ENCODE measurements at regions not wholly inside any gene's neighbourhood (a gene's known extent, or its start where the extent isn't known, plus 50 kb on each side); places are given as distances from the start of the nearest gene placed in this dataset.
"Not testable (repeated sequence)": the region's sequence is repeated elsewhere in the genome, so short reads cannot be mapped to it uniquely, and the experiment has no call there.

DNA sequence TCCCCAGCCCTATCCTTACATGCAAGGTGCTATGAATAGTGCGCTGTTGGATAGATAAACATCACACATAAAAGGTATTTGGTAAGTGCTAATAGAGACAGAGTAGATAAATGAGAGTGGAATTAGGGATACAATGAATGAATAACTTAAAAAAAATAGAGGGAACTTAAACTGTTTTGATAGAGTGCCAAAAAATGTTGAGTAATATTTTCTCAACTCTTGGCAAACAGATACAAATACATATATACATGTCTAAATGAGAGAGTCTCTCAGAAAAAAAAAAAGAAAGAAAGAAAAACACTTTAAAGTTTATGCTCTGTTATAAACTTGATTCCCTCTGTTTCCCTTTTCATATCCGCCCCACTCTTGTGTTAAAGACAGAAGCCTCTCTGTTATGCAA lies 667.4 kb downstream of the ROBO2 start:
- no peak for DNase-seq (ENCODE audit: low spot score)

DNA sequence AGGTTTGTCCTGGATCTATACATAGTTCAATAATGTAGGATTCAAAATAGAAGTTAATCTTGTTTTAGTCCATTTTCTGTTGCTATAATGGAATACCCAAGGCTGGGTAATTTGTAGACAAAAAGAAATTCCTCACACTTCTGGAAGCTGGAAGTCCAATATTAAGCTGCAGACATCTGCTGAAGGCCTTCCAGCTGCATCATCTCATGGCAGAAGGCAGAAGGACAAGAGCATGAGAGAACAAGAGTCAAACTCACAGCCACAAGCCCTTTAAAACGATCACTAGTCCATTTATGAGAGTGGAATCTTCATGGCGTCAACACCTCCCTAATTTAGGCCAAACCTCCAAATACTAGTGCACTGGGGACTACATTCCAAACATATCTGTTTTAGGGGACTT lies 669.3 kb downstream of the ROBO2 start:
- no peak for DNase-seq (ENCODE audit: low spot score)

DNA sequence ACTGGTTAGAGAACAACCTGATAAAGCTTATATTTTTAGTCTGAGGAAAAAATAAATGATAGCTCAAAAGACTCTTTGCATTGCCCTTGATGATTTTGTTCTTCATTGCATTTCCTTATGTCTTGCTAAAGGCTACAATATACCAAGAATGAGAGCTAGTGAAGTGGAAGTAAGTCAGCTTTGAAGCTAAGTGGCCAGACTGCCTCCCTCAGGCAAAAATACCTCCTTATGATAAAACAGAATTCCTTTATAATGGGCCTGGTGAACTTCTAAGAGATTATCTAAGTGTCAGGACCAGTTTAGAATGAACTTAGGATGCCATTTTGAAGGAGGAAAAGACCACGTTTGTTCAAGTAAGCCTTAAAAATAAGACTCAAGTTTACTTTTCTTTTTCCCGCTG lies 678.4 kb downstream of the ROBO2 start:
- DNase-seq (ENCODE audit: low spot score): no peak

DNA sequence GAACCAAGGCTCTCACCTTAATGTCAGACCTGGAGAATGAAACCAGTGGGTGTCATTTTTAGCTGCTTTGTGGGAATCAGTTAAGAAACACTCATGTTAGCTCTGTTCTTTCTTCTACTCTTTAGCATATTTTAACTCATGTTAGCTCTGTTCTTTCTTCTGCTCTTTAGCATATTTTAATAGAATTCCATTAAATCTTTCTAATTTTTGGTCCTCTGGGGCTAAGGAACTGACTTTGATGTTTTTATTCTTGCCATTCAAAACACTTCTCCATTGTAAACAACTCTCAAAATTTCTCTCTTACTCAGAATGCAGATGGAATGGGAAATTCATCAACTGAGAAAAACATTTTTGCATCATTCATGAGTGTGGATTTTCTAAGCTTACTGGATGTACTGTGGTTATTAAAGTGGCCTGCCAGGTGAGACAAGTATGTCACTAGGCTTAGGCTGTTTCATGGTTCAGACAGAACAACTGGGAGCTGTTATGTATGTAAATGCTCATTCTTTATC lies 680.6 kb downstream of the ROBO2 start:
- DNase-seq (ENCODE audit: low spot score): no peak

DNA sequence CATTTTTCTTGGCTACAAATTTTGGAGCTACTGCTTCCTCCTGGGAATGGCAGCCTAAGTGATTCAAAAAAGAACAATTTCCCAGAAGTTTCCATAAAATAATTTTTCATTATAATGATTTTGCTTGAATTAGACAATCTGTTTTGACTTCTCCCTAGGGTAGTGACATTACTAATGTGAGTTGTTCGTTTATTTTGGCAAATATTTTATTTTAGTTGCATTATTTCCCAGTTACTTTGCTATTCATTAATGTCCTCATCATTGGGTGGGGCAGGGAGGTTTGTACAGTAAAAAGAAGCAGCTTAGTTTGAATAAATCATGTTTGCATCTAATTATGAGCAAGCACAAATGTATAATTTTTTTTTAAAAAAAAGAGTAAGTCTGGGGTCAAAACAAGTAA lies 686.6 kb downstream of the ROBO2 start:
- no peak for DNase-seq (ENCODE audit: low spot score)

DNA sequence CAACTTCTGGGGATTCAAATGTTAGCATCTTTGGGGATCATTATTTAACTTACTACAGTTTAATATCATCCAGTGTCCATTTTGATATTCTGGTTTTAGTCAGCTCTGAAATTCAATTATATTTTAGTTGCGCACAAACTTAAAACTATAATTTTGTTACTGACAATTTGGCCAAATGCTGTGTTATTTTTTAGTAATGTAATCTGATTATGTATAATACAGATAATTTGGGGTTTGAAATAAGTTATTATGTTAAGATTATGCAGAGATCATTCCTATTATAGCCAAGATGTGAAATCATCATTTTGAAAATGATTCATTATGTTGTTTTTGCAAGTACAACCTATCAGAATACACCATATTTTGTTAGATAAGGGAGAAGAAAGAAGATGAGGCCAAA lies 706.1 kb downstream of the ROBO2 start:
- DNase-seq (ENCODE audit: low spot score): no peak

DNA sequence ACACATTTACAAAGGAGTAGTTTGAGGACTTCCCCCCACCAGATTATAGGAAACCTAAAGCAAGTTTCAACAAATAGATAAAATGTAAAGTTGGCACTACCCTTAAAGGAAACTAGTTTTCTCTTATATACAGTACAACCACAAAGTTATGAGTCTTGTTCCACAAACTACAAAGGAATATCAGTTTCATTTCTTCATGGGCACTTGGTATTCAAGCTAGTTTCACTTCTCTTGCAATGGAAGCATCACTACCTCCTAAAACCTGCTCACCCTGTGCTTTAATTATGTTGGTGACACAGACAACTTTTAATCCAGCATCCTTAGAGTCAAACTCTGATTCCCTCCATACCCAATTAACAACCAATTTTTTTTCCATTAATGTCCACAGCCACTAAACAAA lies 707.0 kb downstream of the ROBO2 start:
- no peak for DNase-seq (ENCODE audit: low spot score)

DNA sequence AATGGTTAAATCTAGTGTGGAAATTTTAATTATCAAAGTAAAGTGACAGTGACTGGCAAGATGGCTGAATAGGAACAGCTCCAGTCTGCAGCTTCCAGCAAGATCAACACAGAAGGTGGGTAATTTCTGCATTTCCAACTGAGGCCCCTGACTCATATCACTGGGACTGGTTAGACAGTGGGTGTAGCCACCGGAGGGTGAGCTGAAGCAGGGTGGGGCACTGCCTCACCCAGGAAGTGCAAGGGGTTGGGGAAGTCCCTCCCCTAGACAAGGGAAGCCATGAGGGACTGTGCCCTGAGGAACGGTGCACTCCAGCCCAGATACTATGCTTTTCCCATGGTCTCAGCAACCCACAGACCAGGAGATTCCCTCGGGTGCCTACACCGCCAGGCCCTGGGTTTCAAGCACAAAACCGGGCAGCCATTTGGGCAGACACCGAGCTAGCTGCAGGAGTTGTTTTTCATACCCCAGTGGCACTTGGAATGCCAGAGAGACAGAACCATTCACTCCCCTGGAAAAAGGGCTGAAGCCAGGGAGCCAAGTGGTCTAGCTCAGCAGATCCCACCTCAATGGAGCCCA lies 716.6 kb downstream of the ROBO2 start:
- DNase-seq (ENCODE audit: low spot score): not testable (repeated sequence)

DNA sequence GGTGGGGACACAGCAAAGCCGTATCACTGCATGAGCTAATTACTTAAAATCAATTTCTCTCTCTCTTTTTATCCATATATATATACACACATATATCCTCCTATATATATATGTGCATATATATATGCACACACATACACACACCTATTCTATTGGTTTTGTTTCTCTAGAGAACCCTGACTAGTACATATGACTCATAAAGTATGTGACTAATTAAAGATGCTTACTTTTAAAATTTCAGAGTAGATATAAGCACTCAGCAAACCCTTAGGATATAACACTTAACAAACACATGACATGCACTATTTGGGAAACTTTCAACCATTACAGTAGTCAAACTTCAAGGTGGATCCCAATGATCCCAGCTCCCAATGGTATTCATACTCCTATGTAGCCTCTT lies 732.6 kb downstream of the ROBO2 start:
- no peak for DNase-seq (ENCODE audit: low spot score)

DNA sequence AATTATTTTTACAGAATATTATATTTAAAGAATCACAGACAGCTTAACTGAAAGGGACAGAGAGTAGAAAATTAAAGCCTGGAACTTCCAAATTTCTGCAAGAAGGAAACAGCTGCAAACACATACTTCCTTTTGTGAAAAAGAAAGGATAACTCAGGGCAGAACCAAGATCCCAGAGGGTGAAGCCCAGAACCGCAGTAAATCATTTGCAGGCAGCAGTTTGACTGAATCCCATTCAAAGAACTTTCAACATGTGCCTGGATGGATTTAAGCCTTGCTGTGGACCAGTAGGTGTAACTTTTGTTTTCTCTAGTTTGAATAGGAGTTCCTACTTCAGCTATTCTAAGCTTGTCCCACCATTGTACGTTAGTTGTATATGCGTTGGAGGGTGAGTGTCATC lies 733.2 kb downstream of the ROBO2 start:
- no peak for DNase-seq (ENCODE audit: low spot score)

DNA sequence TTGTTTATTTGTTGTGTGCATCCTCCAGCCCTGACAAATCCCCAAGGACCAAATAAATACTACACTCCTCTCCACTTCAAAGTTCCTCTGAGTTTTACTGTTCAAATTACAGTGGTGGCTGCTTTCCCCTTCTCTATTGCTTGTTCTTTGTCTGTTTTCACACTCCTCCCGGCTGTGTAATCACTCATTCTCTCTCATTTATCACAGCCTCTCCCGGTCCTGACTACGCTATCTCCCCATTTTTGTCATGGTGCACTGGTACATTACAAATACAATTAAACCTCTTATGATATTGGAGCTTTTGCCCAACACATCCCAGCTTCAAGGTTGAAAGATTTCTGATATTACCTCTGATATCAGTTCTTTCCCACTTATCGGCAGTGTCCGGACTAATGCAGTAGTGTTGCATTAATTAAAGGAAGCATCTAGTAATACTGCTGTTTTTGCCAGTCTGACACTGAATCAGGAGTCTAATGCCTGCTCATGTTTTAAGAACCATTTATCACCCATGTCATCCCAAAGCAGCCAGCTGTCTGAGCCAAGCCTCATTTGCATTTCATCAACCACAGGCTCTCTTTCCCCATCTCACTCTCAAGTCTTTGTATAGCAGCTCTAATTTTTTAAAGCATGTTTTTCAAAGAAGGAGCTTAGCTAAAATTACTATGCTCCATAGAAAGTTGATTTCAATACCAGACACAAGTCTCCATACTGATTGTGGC lies 740.5 kb downstream of the ROBO2 start:
- no peak for DNase-seq (ENCODE audit: low spot score)

DNA sequence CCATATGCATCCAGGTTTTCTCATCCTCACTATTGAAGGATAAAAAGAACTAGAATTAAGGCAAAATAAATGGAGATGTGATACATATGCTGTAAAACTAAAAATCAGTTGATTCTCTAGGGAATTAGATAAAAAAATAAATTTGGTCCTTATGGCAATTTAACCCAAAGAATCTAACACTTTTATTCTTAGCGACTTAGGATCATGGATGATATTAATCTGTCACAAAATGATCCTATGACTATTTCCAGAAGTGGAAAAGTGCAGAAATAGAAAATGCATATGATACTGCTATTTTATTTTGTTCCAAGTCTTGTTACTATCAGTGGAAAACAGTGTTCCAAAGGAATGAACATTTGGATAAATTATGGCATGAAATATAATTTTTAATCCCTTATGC lies 746.3 kb downstream of the ROBO2 start:
- DNase-seq (ENCODE audit: low spot score): no peak

DNA sequence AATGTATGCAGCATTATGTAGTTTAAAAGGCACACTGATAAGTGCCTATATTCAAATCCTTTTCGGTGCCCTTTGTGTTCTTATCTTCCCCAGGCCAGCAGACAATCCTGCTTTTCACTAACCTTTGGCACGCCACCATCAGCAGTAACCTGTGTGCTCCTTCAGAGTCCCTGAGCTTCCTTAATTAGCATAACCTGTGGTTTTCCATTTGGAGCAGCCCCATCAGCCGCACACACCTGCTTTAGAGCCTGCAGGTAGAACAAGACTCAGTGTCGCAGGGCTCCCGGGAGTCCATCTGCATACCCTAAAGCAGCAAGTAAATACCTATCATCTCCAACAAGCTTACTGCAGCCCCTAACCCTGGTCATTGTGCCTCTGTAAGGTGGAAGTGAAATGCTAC lies 755.1 kb downstream of the ROBO2 start:
- DNase-seq (ENCODE audit: low spot score): no peak

DNA sequence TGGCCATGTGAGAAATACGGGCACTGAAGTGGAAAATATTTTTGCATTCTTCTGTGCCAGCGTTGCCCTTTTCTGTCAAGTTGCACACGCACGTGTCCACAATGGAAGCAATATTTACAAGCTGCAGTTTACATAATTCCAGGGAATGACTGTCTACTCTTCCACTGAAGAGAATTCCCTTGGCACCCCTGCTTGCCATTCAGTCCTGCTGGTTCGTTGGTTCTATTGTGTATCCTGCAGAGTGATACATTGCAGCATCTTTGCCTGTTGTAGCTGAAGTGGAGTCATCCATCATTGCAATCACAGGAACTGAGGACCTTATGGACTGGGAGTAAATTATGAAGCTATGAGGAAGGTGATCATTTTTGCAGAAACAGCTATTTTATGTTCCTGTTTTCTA lies 759.4 kb downstream of the ROBO2 start:
- no peak for DNase-seq (ENCODE audit: low spot score)

DNA sequence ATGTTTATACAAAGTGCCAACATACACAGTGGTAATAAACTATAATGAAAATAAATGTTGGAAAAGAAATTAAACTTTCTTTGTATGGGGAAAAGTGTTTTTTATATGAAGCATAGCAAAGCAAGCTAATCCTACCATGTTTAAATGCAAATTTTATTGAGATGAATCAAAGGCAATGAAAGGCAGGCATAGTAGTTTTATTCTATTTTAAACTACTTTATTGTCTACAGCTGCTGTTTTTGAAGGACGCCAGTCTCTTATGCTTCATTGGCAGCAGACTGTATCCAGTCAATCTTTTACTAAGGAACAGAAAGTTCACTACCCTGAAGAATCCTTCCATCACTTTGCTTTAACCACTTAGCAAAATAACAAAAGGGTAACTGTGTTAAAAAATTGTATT lies 761.0 kb downstream of the ROBO2 start:
- no peak for DNase-seq (ENCODE audit: low spot score)

DNA sequence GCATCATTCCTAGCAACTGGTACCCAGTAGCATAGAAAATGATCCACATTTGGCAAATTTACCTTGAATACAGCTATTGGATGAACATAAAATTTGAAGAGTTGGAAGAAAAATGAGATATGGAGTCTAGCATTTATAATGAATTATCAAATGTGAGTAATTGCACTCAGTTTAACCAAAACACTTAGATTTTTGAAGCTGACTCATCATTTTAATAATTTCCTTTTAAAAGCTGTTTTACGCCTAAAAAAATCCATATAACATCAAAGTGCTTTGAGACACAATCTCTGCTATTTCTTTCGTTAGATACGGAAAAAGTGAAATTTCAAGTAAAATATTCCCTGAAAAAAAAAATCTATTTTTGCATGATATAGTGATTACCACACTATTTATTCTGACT lies 767.4 kb downstream of the ROBO2 start:
- DNase-seq (ENCODE audit: low spot score): no peak

DNA sequence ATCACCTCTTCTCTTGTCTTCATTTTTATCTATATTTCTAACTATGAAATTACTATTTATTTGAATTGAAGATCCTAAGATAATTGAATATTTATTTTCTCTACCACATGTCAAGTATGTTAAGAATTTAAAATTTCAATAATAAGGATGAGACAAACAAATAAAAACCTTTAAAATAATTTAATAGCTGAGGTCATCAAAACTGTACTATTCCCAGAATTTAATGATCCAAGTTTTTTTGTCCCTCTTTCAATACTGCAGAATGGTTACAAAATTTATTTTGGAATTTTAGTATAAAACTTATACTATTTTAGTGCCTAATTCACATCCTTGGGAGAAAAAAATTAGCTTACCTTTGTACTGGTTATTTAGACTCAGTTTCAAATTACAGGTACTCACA lies 774.9 kb downstream of the ROBO2 start:
- no peak for DNase-seq (ENCODE audit: low spot score)

DNA sequence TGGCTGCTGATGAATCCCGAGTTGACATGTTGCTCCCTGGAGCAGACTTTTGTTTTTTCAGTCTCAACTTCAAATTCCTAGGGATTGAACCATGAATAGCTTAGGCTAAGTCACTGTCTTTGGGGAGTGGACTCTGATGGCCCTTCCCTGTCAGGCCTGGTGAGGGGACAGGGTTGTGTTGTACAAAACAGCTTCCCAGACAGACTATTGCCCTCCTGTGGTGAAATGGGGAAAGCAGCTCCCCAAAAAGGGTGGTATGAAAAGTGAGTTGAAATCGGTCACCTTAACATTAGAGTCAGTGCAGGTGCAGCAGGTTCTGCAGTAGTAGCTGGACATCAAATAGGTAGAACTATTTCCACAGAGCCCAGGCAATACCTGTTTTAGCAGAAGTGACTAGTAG lies 775.6 kb downstream of the ROBO2 start:
- no peak for DNase-seq (ENCODE audit: low spot score)

DNA sequence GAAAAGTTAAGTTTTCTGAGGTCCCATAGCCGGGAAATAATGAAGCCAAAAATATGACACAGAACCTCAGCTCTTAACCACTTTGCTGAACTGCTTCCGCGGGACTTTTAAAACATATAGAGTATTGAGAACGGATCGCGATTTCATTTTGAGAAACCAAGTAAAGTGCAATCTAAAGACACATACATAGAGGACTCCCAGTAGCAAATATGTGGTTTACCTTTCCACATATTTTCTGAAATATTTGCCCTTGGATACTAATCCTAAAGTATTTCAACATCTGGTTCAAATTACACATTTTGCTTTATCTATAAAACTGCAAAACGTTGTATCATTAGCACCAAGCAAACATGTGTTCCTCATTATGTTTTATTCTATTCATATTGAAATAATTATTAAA lies 776.5 kb downstream of the ROBO2 start:
- DNase-seq (ENCODE audit: low spot score): no peak

DNA sequence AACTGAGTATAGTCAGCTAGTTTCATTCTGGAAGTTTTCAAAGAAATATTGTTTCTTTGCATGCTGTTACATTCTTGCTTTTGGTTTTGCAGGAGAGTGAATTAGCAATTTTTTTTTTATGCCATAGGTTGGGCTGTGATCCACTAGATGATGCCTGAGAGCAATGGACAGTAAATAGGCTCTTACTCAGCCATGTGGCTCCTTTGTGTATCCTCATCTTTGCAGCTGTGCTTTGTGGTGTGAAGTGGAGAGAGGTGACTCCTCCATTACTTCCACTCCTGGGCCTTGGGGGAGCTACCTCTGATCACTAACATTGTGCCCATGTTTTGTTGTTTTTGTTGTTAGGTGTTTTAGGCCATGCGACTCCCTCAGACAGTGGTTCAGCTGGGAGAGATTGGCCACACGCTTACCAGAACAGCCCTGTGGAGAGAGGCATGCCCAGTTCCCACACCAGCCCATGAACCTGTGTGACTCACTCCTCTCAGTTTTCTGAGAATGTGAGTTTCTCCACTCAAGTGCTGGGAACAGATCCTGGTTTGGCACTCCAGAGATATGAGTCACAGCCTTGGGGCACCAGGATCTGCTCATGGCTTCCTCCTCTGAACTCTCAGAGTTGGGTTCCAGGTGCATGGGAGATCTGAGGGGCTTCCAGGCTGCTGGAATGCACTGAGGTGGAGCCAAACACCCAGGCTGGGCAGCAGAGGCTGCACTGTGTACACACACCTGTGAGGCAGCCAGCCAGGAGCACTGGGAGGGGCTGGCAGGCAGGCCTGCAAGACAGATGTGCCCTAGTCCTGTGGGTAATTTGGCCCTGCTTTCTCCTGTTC lies 785.3 kb downstream of the ROBO2 start:
- DNase-seq (ENCODE audit: low spot score): no peak

DNA sequence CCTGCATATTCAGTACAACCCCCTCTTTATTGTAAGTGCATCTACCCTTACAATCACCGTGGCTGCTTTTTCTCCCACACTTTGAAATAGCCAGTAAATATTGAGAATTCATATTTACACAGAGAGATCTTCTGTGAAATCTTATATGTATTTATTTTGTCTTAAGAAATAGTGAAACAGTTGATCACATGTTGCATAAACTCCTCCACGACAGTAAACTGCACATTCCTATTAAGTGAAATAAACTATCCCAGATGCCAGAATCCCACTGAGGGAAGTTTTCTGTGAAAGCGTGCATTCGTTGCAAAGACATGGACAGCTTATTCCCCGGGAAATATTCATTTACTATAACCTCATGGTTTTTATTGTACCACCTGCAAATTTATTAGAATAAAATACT lies 796.0 kb downstream of the ROBO2 start:
- no peak for DNase-seq (ENCODE audit: low spot score)

DNA sequence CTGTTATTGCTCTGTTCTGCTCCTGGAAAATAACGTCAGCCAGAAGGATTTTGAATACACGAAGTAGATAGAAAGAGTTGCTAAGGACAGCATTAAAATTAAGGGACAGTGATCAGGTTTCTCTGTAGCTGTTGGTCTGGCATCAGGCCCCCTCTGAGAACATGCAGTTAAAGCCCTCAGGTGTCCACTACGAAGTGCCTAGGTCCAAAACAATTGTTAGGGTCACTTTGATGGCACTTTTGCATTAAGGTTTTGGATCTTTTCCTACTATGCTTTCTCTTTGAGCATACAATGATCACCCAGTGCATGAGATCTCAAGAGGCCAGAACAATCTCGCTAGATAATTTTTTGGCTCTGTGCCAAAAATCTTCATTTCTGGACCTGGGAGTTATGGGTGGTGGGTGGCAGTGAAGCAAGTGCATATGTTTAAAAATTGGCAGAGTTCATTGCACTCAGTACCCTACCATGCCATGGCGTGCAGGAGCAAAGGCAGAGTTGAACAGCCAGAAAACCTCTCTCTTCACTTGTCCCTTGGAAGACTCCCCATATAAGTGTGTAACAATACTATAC lies 797.6 kb downstream of the ROBO2 start:
- no peak for DNase-seq (ENCODE audit: low spot score)

DNA sequence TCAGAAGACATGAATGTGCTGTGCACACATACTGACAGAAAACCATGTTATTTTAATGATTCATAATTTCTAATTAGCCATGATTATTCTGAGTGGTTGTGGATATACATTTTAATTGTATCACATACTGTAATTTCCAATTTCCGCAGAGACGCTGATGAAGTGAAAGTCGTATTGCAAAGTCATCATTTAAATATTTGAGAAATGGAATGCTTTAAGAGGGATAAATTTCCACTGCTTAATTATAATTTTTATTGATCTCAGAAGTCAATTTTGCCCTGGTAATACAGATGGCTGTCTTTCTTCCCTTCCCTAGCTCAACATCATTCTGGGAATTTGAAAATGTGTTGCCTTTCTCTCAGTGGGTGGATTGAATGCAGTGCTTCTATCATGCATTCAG lies 819.3 kb downstream of the ROBO2 start:
- no peak for DNase-seq (ENCODE audit: low spot score)

All from left forelimb (tissue), 1 donor.